ENCODE measurements at regions not wholly inside any gene's neighbourhood (a gene's known extent, or its start where the extent isn't known, plus 50 kb on each side); places are given as distances from the start of the nearest gene placed in this dataset.

DNA sequence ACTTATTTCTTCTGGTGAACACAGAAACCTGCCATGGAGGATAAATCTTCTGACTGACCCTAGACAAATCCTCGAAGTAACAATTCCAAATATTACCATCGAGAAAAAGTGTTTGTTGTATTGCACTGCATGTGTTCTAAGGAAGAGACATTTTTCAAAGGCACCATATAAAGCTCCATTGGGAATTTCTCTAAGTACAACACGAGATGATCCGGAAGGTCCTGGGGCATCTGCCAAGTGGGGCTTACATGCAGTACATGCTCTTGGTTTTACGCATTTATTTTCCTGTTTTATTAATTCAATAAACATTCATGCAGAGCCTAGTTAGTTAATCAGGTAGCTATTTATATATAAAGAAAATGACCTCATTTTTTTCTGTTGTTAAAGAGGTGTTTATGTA lies 692.0 kb upstream of the IGFBP3 start:
- no peak overlapping the region for H3K18ac ChIP-seq (ENCODE audit: low read depth, low read length)
- H3K27ac ChIP-seq (ENCODE audit: insufficient read depth, low read length), result no peak overlapping the region
- no peaks in the 10 kb centered on the region for H3K4me1 ChIP-seq (ENCODE audit: control insufficient read depth, insufficient read depth, low read length)
- no peak overlapping the region for H4K91ac ChIP-seq (ENCODE audit: insufficient read depth, low read depth, low read length)
- H2AK5ac ChIP-seq (ENCODE audit: low read depth, low read length), result no peak overlapping the region
- no peak overlapping the region for H2AFZ ChIP-seq (replicated peaks; ENCODE audit: low read length, poor library complexity)
- CTCF ChIA-PET, result interaction anchor here (1.3 kb wide), 1 partner anchor 12 kb away, joined by 4 read pairs; no protein-coding TSS in a partner anchor
- no CpG with 5 or more reads among the region's 5 CpGs for WGBS, 2 experiments (ENCODE audit: extremely low coverage in 2 of 2, insufficient read length in 1 of 2)
- no peak overlapping the region for H2BK5ac ChIP-seq (ENCODE audit: low read depth, low read length, poor library complexity, severe bottlenecking)
- H4K5ac ChIP-seq (ENCODE audit: low read depth, low read length), result no peak overlapping the region
- in situ Hi-C loops (cut with MboI; ENCODE audit: low sequenced_read_pairs), result no loop called here
- H3K9me3 ChIP-seq (ENCODE audit: control insufficient read depth, insufficient read depth, low read length), result no peaks in the 10 kb centered on the region
- H4K8ac ChIP-seq (ENCODE audit: low read depth in 2 of 2, low read length in 2 of 2), result no peak overlapping the region
- no peak overlapping the region for H2BK120ac ChIP-seq (ENCODE audit: low read depth, low read length)
- H3K14ac ChIP-seq (replicated peaks; ENCODE audit: low read depth, low read length), result no peak overlapping the region
- no peak overlapping the region for H3K56ac ChIP-seq (ENCODE audit: extremely low read depth, insufficient read depth, low read length)
- no peak overlapping the region for H3K23ac ChIP-seq (ENCODE audit: low read depth, low read length)
- no peak overlapping the region for H2AK9ac ChIP-seq (replicated peaks; ENCODE audit: low read depth, low read length, poor library complexity)
- POLR2A ChIA-PET (ENCODE audit: unreplicated experiment), result no interaction called here
- ATAC-seq (ENCODE audit: low read depth) (no peak), DNase-seq (no peak)
- H3K27me3 ChIP-seq (ENCODE audit: control insufficient read depth, insufficient read depth, low read length), result no peaks in the 10 kb centered on the region
- H3K9me1 ChIP-seq (ENCODE audit: insufficient read depth, low read length), result no peaks in the 10 kb centered on the region
- intact Hi-C loops (cut with micrococcal nuclease), result no loop called here
- no peak overlapping the region for H3K4me2 ChIP-seq (ENCODE audit: low read depth, low read length)
- H3K9ac ChIP-seq (ENCODE audit: low read depth, low read length), result no peak overlapping the region
- no peaks in the 10 kb centered on the region for H3K79me1 ChIP-seq (ENCODE audit: low read depth in 1 of 2, low read length in 2 of 2)
- H3K36me3 ChIP-seq (ENCODE audit: control insufficient read depth, insufficient read depth, low read length), result no peaks in the 10 kb centered on the region
- H3K4ac ChIP-seq (ENCODE audit: low read depth, low read length), result no peak overlapping the region
- H2BK15ac ChIP-seq (ENCODE audit: low read depth, low read length), result no peak overlapping the region
- TF ChIP-seq NFE2L2 (IDR thresholded peaks at IDR 0.05; ENCODE audit: low read depth, low read length) (no peak), BHLHE40 (IDR thresholded peaks at IDR 0.05; ENCODE audit: low read depth, low read length) (no peak), FOS (IDR thresholded peaks at IDR 0.05; ENCODE audit: low read depth, low read length) (no peak), POLR2A (IDR thresholded peaks at IDR 0.05; ENCODE audit: low read depth, low read length) (no peak)
- no peak overlapping the region for H2BK20ac ChIP-seq (ENCODE audit: low read depth, low read length)
- H3K4me3 ChIP-seq (ENCODE audit: insufficient read depth, low read depth, low read length), result no peak overlapping the region
- BruUV-seq (replicated peaks), result no TSS peak
- dilution Hi-C loops (cut with HindIII; ENCODE audit: low sequenced_read_pairs, unreplicated experiment), result no loop called here
- no peaks in the 10 kb centered on the region for H4K20me1 ChIP-seq (ENCODE audit: insufficient read depth, low read length)

Measured in IMR-90 (cell line).